A549 (cell line): ENCODE measurements at regions not wholly inside any gene's neighbourhood (a gene's known extent, or its start where the extent isn't known, plus 50 kb on each side); places are given as distances from the start of the nearest gene placed in this dataset.

Source experiments
- ATAC-seq, 2 experiments: fragments of 200-7000 bp in 1 of 2; fragments of >200 bp in 1 of 2; cut with Nextera tagmentation in 1 of 2; cut with Tn5 transposase in 1 of 2; 3 replicates each; pipeline versions ENCODE4 v1.8.0 to v1.9.1; 2018 to 2020; ENCODE audit warnings: mild to moderate bottlenecking in 1 of 2, moderate library complexity in 1 of 2
- CTCF ChIA-PET: fragments of 300-600 bp; sonication (Branson Sonifier 250); formaldehyde crosslinking; extraction: SDS; loops from one replicate; lab custom pipeline; 2021; ENCODE audit warnings: antibody characterized with exemption, inconsistent platforms; lab: Yijun Ruan, JAX
- POLR2A ChIA-PET: fragments of 350-600 bp; formaldehyde crosslinking; extraction: SDS; loops from one replicate; lab custom pipeline; 2021; ENCODE audit warnings: antibody characterized with exemption, inconsistent platforms; lab: Yijun Ruan, JAX
- DNase-seq, 2 experiments: peaks; one replicate each; pipeline versions ENCODE4 v3.0.0 to v3.0.0-alpha.2; 2011 to 2016; ENCODE audit warnings: low read depth in 1 of 2, low spot score in 1 of 2
- FAIRE-seq: peaks from 2 replicates; lab custom pipeline; 2011; peaks lifted over from hg19 to GRCh38; lab: Jason Lieb, UNC
- H3K27ac ChIP-seq, 2 experiments: fragments of >200 bp; sonication (Bioruptor Twin); formaldehyde crosslinking; 3 replicates each; pipeline ENCODE4 v1.5.1; 2016 to 2017
- H3K4me1 ChIP-seq: fragments of >200 bp; sonication (Bioruptor Twin); formaldehyde crosslinking; 3 replicates; pipeline ENCODE4 v1.6.1; 2016
- H3K4me2 ChIP-seq: fragments of >200 bp; sonication (Bioruptor Twin); formaldehyde crosslinking; 3 replicates; pipeline ENCODE4 v1.6.1; 2016
- H3K4me3 ChIP-seq: fragments of >200 bp; sonication (Bioruptor Twin); formaldehyde crosslinking; 3 replicates; pipeline ENCODE4 v1.5.1; 2016
- H3K9me3 ChIP-seq: fragments of >200 bp; sonication (Bioruptor Twin); formaldehyde crosslinking; 3 replicates; pipeline ENCODE4 v1.6.1; 2016
- BHLHE40 ChIP-seq: IDR thresholded peaks from 2 replicates; pipeline ENCODE4 v1.6.1; 2012; ENCODE audit warnings: low read depth, low read length, inconsistent platforms
- CEBPB ChIP-seq, 2 experiments: fragments of >200 bp in 1 of 2; sonication (Bioruptor Twin) in 1 of 2; formaldehyde crosslinking in 1 of 2; IDR thresholded peaks; 2 replicates each; pipeline ENCODE4 v1.6.1; 2012 to 2016
- E2F6 ChIP-seq: IDR thresholded peaks from 2 replicates; pipeline ENCODE4 v1.6.1; 2012; ENCODE audit warnings: low read depth, borderline replicate concordance
- ESRRA ChIP-seq: fragments of 150-350 bp; IDR thresholded peaks from 2 replicates; pipeline ENCODE4 v1.6.1; 2014; ENCODE audit warnings: mild to moderate bottlenecking, low read length, borderline replicate concordance
- HOXA7 ChIP-seq: fragments of 250-450 bp; sonication (Bioruptor Pico); IDR thresholded peaks from 2 replicates; pipeline ENCODE4 v1.5.0; 2020; ENCODE audit warnings: mild to moderate bottlenecking, moderate library complexity
- HOXB5 ChIP-seq: fragments of 250-450 bp; sonication (Bioruptor Pico); IDR thresholded peaks from 2 replicates; pipeline ENCODE4 v1.5.0; 2020; ENCODE audit warnings: mild to moderate bottlenecking, moderate library complexity
- JUN ChIP-seq, 2 experiments: fragments of >200 bp; sonication (Bioruptor Twin); formaldehyde crosslinking; IDR thresholded peaks; 2 replicates in 1 of 2; 3 replicates in 1 of 2; pipeline ENCODE4 v1.6.1; 2016 to 2017
- JUNB ChIP-seq: fragments of >200 bp; sonication (Bioruptor Twin); formaldehyde crosslinking; IDR thresholded peaks from 2 replicates; pipeline ENCODE4 v1.6.1; 2016
- KDM5A ChIP-seq: fragments of 200-600 bp; sonication (generic); IDR thresholded peaks from 2 replicates; pipeline ENCODE4 v1.6.1; 2016; ENCODE audit warnings: antibody characterized with exemption, mild to moderate bottlenecking
- MAZ ChIP-seq: fragments of 150-350 bp; IDR thresholded peaks from 2 replicates; pipeline ENCODE4 v1.6.1; 2014; ENCODE audit warnings: antibody characterized with exemption, low read depth, low read length, borderline replicate concordance
- NFE2L2 ChIP-seq: fragments of 150-350 bp; conservative IDR thresholded peaks from 2 replicates; pipeline ENCODE4 v1.6.1; 2014; ENCODE audit warnings: low read length
- NR3C1 ChIP-seq: fragments of >200 bp; sonication (Bioruptor Twin); formaldehyde crosslinking; IDR thresholded peaks from 3 replicates; pipeline ENCODE4 v1.6.1; 2017
- RAD21 ChIP-seq, 2 experiments: fragments of >200 bp in 1 of 2; sonication (Bioruptor Twin) in 1 of 2; formaldehyde crosslinking in 1 of 2; IDR thresholded peaks in 1 of 2; conservative IDR thresholded peaks in 1 of 2; 2 replicates in 1 of 2; 3 replicates in 1 of 2; pipeline ENCODE4 v1.6.1; 2012 to 2018; ENCODE audit warnings: inconsistent platforms in 1 of 2
- REST ChIP-seq: fragments of 200-600 bp; sonication (generic); IDR thresholded peaks from 2 replicates; pipeline ENCODE4 v1.6.1; 2016; ENCODE audit warnings: antibody characterized with exemption, mild to moderate bottlenecking, moderate library complexity
- TFCP2L1 ChIP-seq: fragments of 250-450 bp; sonication (Bioruptor Pico); IDR thresholded peaks from 2 replicates; pipeline ENCODE4 v1.5.0; 2021; ENCODE audit warnings: mild to moderate bottlenecking
- TP53 ChIP-seq: fragments of 250-450 bp; sonication (Bioruptor Pico); IDR thresholded peaks from 2 replicates; pipeline ENCODE4 v1.5.0; 2021; ENCODE audit warnings: mild to moderate bottlenecking, moderate library complexity
- USF2 ChIP-seq: fragments of 450-650 bp; IDR thresholded peaks from 2 replicates; pipeline ENCODE4 v1.6.1; 2014; ENCODE audit warnings: antibody characterized with exemption
- ZNF302 ChIP-seq: fragments of 250-450 bp; sonication (Bioruptor Pico); IDR thresholded peaks from 2 replicates; pipeline ENCODE4 v1.9.0; 2021; ENCODE audit warnings: inconsistent platforms, mild to moderate bottlenecking, moderate library complexity
- TF ChIP-seq, protein P1 (sequence below): fragments of 250-450 bp; sonication (Bioruptor Pico); IDR thresholded peaks from 2 replicates; pipeline ENCODE4 v1.5.0; 2021; ENCODE audit warnings: mild to moderate bottlenecking, moderate library complexity, borderline replicate concordance
- TF ChIP-seq, protein P2 (sequence below): fragments of 150-350 bp; IDR thresholded peaks from 2 replicates; pipeline ENCODE4 v1.6.1; 2014; ENCODE audit warnings: low read depth, mild to moderate bottlenecking, low read length

DNA sequence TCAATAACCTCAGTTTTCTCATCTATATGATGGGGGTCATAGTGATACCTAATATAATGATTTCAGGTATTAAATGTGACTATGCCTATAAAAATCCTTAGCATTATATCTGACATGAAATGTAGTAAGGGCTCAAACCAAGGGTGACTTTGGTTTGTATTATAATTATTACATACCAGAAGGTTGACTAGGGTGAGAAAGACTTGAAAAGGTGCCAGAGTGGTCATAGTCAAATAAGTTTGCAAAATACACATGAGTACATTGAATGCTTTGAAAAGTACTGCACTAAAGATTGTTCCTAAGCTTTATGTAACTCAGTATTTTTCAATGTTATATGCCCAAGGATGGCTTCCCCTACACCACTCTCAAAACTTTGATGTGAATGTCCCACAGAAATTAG, 297.2 kb downstream of the ARPP21 start:
- no peak overlapping the region for H3K27ac ChIP-seq
- CTCF ChIA-PET = interaction anchor here (1.3 to 1.4 kb wide), 2 partner anchors 9 to 28 kb away, joined by 4 read pairs; no protein-coding TSS in a partner anchor
- no peaks in the 10 kb centered on the region for H3K9me3 ChIP-seq
- POLR2A ChIA-PET = no interaction called here
- FAIRE-seq (no peak), DNase-seq (no peak), ATAC-seq (no peak)
- H3K4me2 ChIP-seq = no peak overlapping the region
- H3K4me3 ChIP-seq = no peak overlapping the region
- peaks cover 20% of the 10 kb centered on the region for H3K4me1 ChIP-seq
- TF ChIP-seq MAZ (no peak), BHLHE40 (no peak), NFE2L2 (no peak), TFCP2L1 (CRISPR knock-in tag) (no peak), JUN (IDR thresholded peaks at IDR 0.05) (no peak), HOXB5 (CRISPR knock-in tag) (no peak), REST (no peak), ESRRA (no peak), NR3C1 (no peak), KDM5A (no peak), RAD21 (conservative IDR thresholded peaks at IDR 0.05 in 1 of 2, IDR thresholded peaks at IDR 0.05 in 1 of 2) (no peak), HOXA7 (CRISPR knock-in tag) (no peak), USF2 (no peak), ZNF302 (CRISPR knock-in tag) (no peak), JUNB (no peak), CEBPB (IDR thresholded peaks at IDR 0.05) (no peak), TP53 (CRISPR knock-in tag) (no peak), E2F6 (no peak)
- TF ChIP-seq, protein P1, sequence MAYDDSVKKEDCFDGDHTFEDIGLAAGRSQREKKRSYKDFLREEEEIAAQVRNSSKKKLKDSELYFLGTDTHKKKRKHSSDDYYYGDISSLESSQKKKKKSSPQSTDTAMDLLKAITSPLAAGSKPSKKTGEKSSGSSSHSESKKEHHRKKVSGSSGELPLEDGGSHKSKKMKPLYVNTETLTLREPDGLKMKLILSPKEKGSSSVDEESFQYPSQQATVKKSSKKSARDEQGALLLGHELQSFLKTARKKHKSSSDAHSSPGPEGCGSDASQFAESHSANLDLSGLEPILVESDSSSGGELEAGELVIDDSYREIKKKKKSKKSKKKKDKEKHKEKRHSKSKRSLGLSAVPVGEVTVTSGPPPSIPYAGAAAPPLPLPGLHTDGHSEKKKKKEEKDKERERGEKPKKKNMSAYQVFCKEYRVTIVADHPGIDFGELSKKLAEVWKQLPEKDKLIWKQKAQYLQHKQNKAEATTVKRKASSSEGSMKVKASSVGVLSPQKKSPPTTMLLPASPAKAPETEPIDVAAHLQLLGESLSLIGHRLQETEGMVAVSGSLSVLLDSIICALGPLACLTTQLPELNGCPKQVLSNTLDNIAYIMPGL = no peak
- TF ChIP-seq, protein P2, sequence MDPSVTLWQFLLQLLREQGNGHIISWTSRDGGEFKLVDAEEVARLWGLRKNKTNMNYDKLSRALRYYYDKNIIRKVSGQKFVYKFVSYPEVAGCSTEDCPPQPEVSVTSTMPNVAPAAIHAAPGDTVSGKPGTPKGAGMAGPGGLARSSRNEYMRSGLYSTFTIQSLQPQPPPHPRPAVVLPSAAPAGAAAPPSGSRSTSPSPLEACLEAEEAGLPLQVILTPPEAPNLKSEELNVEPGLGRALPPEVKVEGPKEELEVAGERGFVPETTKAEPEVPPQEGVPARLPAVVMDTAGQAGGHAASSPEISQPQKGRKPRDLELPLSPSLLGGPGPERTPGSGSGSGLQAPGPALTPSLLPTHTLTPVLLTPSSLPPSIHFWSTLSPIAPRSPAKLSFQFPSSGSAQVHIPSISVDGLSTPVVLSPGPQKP = no peak
